Body of pancreas (tissue), 4 donors: ENCODE measurements at regions not wholly inside any gene's neighbourhood (a gene's known extent, or its start where the extent isn't known, plus 50 kb on each side); places are given as distances from the start of the nearest gene placed in this dataset.

ENCODE experiments used
- POLR2A ChIP-seq, 3 donors: fragments of 450-650 bp; IDR thresholded peaks; one replicate each; pipeline ENCODE4 v1.6.1; 2016; ENCODE audit warnings: antibody characterized with exemption in 3 of 3, mild to moderate bottlenecking in 2 of 3
- TF ChIP-seq, protein P1 (sequence below), 7 experiments: fragments of 450-650 bp in 4 of 7; fragments of 200-600 bp in 3 of 7; sonication (generic) in 3 of 7; IDR thresholded peaks; one replicate each; pipeline ENCODE4 v1.5.1; 2016 to 2019; ENCODE audit warnings: antibody characterized with exemption in 7 of 7

DNA sequence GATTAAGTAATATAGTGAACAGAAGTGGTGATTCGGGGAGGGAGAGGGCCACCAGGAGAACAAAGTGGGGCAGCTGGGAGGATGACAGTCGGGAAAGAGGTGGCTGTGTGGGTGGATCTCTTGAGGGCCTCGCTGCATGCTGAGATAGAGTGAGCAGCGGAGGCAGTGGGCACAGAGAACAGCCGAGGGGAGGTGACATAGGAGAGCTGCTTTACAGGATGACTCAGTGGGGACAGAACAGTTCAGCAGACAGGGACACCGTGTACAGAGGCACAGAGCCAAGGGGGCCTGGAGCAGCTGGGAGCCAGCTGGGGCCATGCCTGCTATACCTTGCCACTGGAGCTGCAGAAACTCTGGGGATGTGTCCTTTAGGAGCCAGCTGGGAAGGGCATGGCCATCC lies 273.9 kb downstream of the GADD45G start:
- TF ChIP-seq, protein P1, sequence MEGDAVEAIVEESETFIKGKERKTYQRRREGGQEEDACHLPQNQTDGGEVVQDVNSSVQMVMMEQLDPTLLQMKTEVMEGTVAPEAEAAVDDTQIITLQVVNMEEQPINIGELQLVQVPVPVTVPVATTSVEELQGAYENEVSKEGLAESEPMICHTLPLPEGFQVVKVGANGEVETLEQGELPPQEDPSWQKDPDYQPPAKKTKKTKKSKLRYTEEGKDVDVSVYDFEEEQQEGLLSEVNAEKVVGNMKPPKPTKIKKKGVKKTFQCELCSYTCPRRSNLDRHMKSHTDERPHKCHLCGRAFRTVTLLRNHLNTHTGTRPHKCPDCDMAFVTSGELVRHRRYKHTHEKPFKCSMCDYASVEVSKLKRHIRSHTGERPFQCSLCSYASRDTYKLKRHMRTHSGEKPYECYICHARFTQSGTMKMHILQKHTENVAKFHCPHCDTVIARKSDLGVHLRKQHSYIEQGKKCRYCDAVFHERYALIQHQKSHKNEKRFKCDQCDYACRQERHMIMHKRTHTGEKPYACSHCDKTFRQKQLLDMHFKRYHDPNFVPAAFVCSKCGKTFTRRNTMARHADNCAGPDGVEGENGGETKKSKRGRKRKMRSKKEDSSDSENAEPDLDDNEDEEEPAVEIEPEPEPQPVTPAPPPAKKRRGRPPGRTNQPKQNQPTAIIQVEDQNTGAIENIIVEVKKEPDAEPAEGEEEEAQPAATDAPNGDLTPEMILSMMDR (IDR thresholded peaks at IDR 0.05) = no peak
- TF ChIP-seq POLR2A (IDR thresholded peaks at IDR 0.05) = no peak
